ENCODE measurements at regions not wholly inside any gene's neighbourhood (a gene's known extent, or its start where the extent isn't known, plus 50 kb on each side); places are given as distances from the start of the nearest gene placed in this dataset.

GRCh38 chr9:118059484-118060278, 355.5 kb downstream of the TLR4 start:
- DNase-seq (ENCODE audit: low spot score), result no peak

GRCh38 chr9:118083161-118083560, 379.0 kb downstream of the TLR4 start:
- DNase-seq (ENCODE audit: low spot score), result no peak

GRCh38 chr9:118088090-118088489, 383.9 kb downstream of the TLR4 start:
- no peak for DNase-seq (ENCODE audit: low spot score)

- DNase-seq (ENCODE audit: low spot score), result no peak
Observed at GRCh38 chr9:118091226-118091625, 387.0 kb downstream of the TLR4 start.

- DNase-seq (ENCODE audit: low spot score), result no peak
Observed at GRCh38 chr9:118091711-118092500, 387.7 kb downstream of the TLR4 start.

GRCh38 chr9:118094387-118094786, 390.2 kb downstream of the TLR4 start:
- no peak for DNase-seq (ENCODE audit: low spot score)

GRCh38 chr9:118100529-118101419, 396.6 kb downstream of the TLR4 start:
- DNase-seq (ENCODE audit: low spot score), result no peak

GRCh38 chr9:118104363-118104762, 400.2 kb downstream of the TLR4 start:
- no peak for DNase-seq (ENCODE audit: low spot score)

GRCh38 chr9:118108971-118109370, 404.8 kb downstream of the TLR4 start:
- DNase-seq (ENCODE audit: low spot score), result no peak

GRCh38 chr9:118109542-118109941, 405.3 kb downstream of the TLR4 start:
- no peak for DNase-seq (ENCODE audit: low spot score)

GRCh38 chr9:118121361-118121760, 417.2 kb downstream of the TLR4 start:
- DNase-seq (ENCODE audit: low spot score), result no peak

- no peak for DNase-seq (ENCODE audit: low spot score)
Observed at GRCh38 chr9:118128313-118128712, 424.1 kb downstream of the TLR4 start.

GRCh38 chr9:118129541-118129940, 425.3 kb downstream of the TLR4 start:
- no peak for DNase-seq (ENCODE audit: low spot score)

GRCh38 chr9:118148990-118149389, 444.8 kb downstream of the TLR4 start:
- no peak for DNase-seq (ENCODE audit: low spot score)

- no peak for DNase-seq (ENCODE audit: low spot score)
Observed at GRCh38 chr9:118156846-118157245, 452.6 kb downstream of the TLR4 start.

- no peak for DNase-seq (ENCODE audit: low spot score)
Observed at GRCh38 chr9:118162716-118163115, 458.5 kb downstream of the TLR4 start.

- no peak for DNase-seq (ENCODE audit: low spot score)
Observed at GRCh38 chr9:118163751-118164150, 459.5 kb downstream of the TLR4 start.

GRCh38 chr9:118165451-118165850, 461.2 kb downstream of the TLR4 start:
- DNase-seq (ENCODE audit: low spot score), result no peak

- DNase-seq (ENCODE audit: low spot score), result no peak
Observed at GRCh38 chr9:118170032-118170955, 466.1 kb downstream of the TLR4 start.

- no peak for DNase-seq (ENCODE audit: low spot score)
Observed at GRCh38 chr9:118177241-118177640, 473.0 kb downstream of the TLR4 start.

- DNase-seq (ENCODE audit: low spot score), result no peak
Observed at GRCh38 chr9:118183576-118183975, 479.4 kb downstream of the TLR4 start.
